ENCODE measurements at regions not wholly inside any gene's neighbourhood (a gene's known extent, or its start where the extent isn't known, plus 50 kb on each side); places are given as distances from the start of the nearest gene placed in this dataset.
"Not testable (repeated sequence)": the region's sequence is repeated elsewhere in the genome, so short reads cannot be mapped to it uniquely, and the experiment has no call there.

DNA sequence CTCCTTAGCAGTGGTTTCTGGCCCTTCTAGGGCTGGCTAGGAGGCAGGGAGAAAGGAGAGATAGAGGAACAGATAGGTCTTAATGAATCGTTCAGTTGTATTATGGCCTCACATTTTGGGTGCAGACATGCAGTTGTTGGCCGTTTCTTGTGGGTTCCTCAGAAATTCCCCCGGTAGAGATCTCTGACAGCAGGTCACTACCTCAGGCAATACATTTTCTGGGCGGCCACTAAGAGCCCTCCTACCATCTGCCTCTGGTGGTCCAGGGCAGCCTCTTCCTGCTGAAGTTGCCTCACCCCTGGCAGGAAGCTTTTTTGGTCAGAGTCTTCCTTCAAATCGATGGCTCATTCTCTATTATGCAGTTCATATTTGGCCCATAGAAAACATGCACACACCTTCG lies 266.1 kb downstream of the SV2B start:
- Histone ChIP-seq H3K4me1 (ENCODE audit: insufficient read depth, low read length) (no peaks in the 10 kb centered on the region), H2AFZ (ENCODE audit: low read length) (no peak overlapping the region), H3K27ac (ENCODE audit: low read depth, low read length) (no peak overlapping the region), H3K36me3 (ENCODE audit: insufficient read depth, low read length) (no peaks in the 10 kb centered on the region), H3K4me2 (ENCODE audit: insufficient read depth, low read length) (no peak overlapping the region), H3K79me2 (ENCODE audit: insufficient read depth, low read length) (no peaks in the 10 kb centered on the region), H4K20me1 (ENCODE audit: insufficient read depth, low read length) (no peaks in the 10 kb centered on the region), H3K27me3 (ENCODE audit: insufficient read depth, low read length) (no peaks in the 10 kb centered on the region), H3K9me3 (ENCODE audit: low read depth, low read length) (no peaks in the 10 kb centered on the region), H3K4me3 (ENCODE audit: insufficient read depth, low read length) (no peak overlapping the region)
- no peak for TF ChIP-seq CTCF (IDR thresholded peaks at IDR 0.05; ENCODE audit: extremely low read depth, low read depth, low read length)
- no peak for DNase-seq (ENCODE audit: insufficient read length, low spot score, missing footprints)

- H3K79me2 ChIP-seq (ENCODE audit: insufficient read depth, low read length): no peaks in the 10 kb centered on the region
- no peak for TF ChIP-seq CTCF (IDR thresholded peaks at IDR 0.05; ENCODE audit: extremely low read depth, low read depth, low read length)
- no peak overlapping the region for H3K4me3 ChIP-seq (ENCODE audit: insufficient read depth, low read length)
- H4K20me1 ChIP-seq (ENCODE audit: insufficient read depth, low read length): no peaks in the 10 kb centered on the region
- H3K27me3 ChIP-seq (ENCODE audit: insufficient read depth, low read length): no peaks in the 10 kb centered on the region
- H3K9me3 ChIP-seq (ENCODE audit: low read depth, low read length): no peaks in the 10 kb centered on the region
- no peaks in the 10 kb centered on the region for H3K36me3 ChIP-seq (ENCODE audit: insufficient read depth, low read length)
- no peak overlapping the region for H3K4me2 ChIP-seq (ENCODE audit: insufficient read depth, low read length)
- no peak overlapping the region for H2AFZ ChIP-seq (ENCODE audit: low read length)
- no peak for DNase-seq (ENCODE audit: insufficient read length, low spot score, missing footprints)
- no peaks in the 10 kb centered on the region for H3K4me1 ChIP-seq (ENCODE audit: insufficient read depth, low read length)
- no peak overlapping the region for H3K27ac ChIP-seq (ENCODE audit: low read depth, low read length)
Measured at GRCh38 chr15:91368611-91369010, 268.6 kb downstream of the SV2B start.

GRCh38 chr15:91369823-91370222 lies 269.8 kb downstream of the SV2B start:
- Histone ChIP-seq H2AFZ (ENCODE audit: low read length) (no peak overlapping the region), H3K27ac (ENCODE audit: low read depth, low read length) (no peak overlapping the region), H3K4me3 (ENCODE audit: insufficient read depth, low read length) (no peak overlapping the region), H3K27me3 (ENCODE audit: insufficient read depth, low read length) (no peaks in the 10 kb centered on the region), H3K4me2 (ENCODE audit: insufficient read depth, low read length) (no peak overlapping the region), H3K4me1 (ENCODE audit: insufficient read depth, low read length) (no peaks in the 10 kb centered on the region), H3K9me3 (ENCODE audit: low read depth, low read length) (no peaks in the 10 kb centered on the region), H3K36me3 (ENCODE audit: insufficient read depth, low read length) (no peaks in the 10 kb centered on the region), H4K20me1 (ENCODE audit: insufficient read depth, low read length) (no peaks in the 10 kb centered on the region), H3K79me2 (ENCODE audit: insufficient read depth, low read length) (no peaks in the 10 kb centered on the region)
- TF ChIP-seq CTCF (IDR thresholded peaks at IDR 0.05; ENCODE audit: extremely low read depth, low read depth, low read length): no peak
- DNase-seq (ENCODE audit: insufficient read length, low spot score, missing footprints): no peak

DNA sequence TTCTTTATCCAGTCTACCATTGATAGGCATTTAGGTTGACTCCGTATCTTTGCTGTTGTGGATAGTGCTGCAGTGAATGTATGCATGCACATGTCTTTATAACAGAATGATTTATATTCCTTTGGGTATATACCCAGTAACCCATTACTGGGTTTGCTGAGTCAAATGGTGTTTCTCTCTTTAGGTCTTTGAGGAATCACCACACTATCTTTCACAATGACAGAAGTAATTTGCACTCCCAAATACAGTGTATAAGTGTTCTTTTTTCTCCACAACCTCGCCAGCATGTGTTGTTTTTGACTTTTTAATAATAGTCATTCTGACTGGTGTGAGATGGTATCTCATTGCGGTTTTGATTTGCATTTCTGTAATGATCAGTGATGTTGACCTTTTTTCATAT lies 271.3 kb downstream of the SV2B start:
- not testable (repeated sequence) for H3K4me3 ChIP-seq (ENCODE audit: insufficient read depth, low read length); H3K27me3 ChIP-seq (ENCODE audit: insufficient read depth, low read length); DNase-seq (ENCODE audit: insufficient read length, low spot score, missing footprints); H3K4me2 ChIP-seq (ENCODE audit: insufficient read depth, low read length); H4K20me1 ChIP-seq (ENCODE audit: insufficient read depth, low read length); H3K79me2 ChIP-seq (ENCODE audit: insufficient read depth, low read length); H3K27ac ChIP-seq (ENCODE audit: low read depth, low read length); H3K4me1 ChIP-seq (ENCODE audit: insufficient read depth, low read length); H3K36me3 ChIP-seq (ENCODE audit: insufficient read depth, low read length); H2AFZ ChIP-seq (ENCODE audit: low read length); H3K9me3 ChIP-seq (ENCODE audit: low read depth, low read length)

DNA sequence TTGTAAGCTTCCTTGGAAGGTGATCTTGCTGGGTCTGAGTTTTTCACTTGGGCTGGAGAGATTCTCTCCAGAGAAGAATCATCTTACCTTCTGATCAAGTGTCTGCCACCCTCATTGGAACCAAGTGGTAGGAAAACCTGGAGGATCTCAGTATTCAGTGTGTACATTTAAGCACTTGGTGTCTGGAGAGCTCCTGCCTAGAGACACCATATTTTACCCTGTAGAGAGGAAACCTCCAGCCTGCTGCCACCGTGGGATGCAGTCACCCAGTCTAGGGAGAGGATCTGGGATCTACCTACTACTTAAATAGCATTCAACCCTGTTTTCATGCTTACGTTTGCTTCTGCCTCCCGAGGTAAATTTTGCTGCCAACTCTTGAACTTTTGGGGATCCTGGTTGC lies 274.3 kb downstream of the SV2B start:
- H3K36me3 ChIP-seq (ENCODE audit: insufficient read depth, low read length): no peaks in the 10 kb centered on the region
- no peaks in the 10 kb centered on the region for H3K4me1 ChIP-seq (ENCODE audit: insufficient read depth, low read length)
- DNase-seq (ENCODE audit: insufficient read length, low spot score, missing footprints): no peak
- no peak overlapping the region for H2AFZ ChIP-seq (ENCODE audit: low read length)
- no peak overlapping the region for H3K4me2 ChIP-seq (ENCODE audit: insufficient read depth, low read length)
- H4K20me1 ChIP-seq (ENCODE audit: insufficient read depth, low read length): no peaks in the 10 kb centered on the region
- H3K27me3 ChIP-seq (ENCODE audit: insufficient read depth, low read length): no peaks in the 10 kb centered on the region
- no peak overlapping the region for H3K27ac ChIP-seq (ENCODE audit: low read depth, low read length)
- no peaks in the 10 kb centered on the region for H3K9me3 ChIP-seq (ENCODE audit: low read depth, low read length)
- H3K4me3 ChIP-seq (ENCODE audit: insufficient read depth, low read length): no peak overlapping the region
- TF ChIP-seq CTCF (IDR thresholded peaks at IDR 0.05; ENCODE audit: extremely low read depth, low read depth, low read length): no peak
- no peaks in the 10 kb centered on the region for H3K79me2 ChIP-seq (ENCODE audit: insufficient read depth, low read length)
